ENCODE measurements at regions not wholly inside any gene's neighbourhood (a gene's known extent, or its start where the extent isn't known, plus 50 kb on each side); places are given as distances from the start of the nearest gene placed in this dataset.
"Not testable (repeated sequence)": the region's sequence is repeated elsewhere in the genome, so short reads cannot be mapped to it uniquely, and the experiment has no call there.

- DNase-seq (ENCODE audit: missing footprints) = no peak
- intact Hi-C loops (cut with DNase I) = no loop called here
- no peak for ATAC-seq
Measured at GRCh38 chr2:56834686-56835085, 650.9 kb downstream of the CCDC85A start.

GRCh38 chr2:56840009-56840408 lies 656.2 kb downstream of the CCDC85A start:
- intact Hi-C loops (cut with DNase I); DNase-seq (ENCODE audit: missing footprints); ATAC-seq: not testable (repeated sequence)

- ATAC-seq = no peak
Measured at GRCh38 chr2:56860991-56861390, 677.2 kb downstream of the CCDC85A start.

GRCh38 chr2:56871644-56872043 lies 687.9 kb downstream of the CCDC85A start:
- DNase-seq (ENCODE audit: missing footprints) (no peak), ATAC-seq (no peak)
- intact Hi-C loops (cut with DNase I) = no loop called here

More at GRCh38 chr2:56860991-56861390, 677.2 kb downstream of the CCDC85A start:
- intact Hi-C loops (cut with DNase I) = no loop called here
- no peak for DNase-seq (ENCODE audit: missing footprints)

- ATAC-seq (no peak), DNase-seq (ENCODE audit: missing footprints) (no peak)
- intact Hi-C loops (cut with DNase I) = no loop called here
Measured at GRCh38 chr2:56874717-56875116, 690.9 kb downstream of the CCDC85A start.

GRCh38 chr2:56889738-56890137 lies 705.9 kb downstream of the CCDC85A start:
- intact Hi-C loops (cut with DNase I) = no loop called here
- DNase-seq (ENCODE audit: missing footprints) = no peak
- no peak for ATAC-seq

GRCh38 chr2:56892382-56892781 lies 708.6 kb downstream of the CCDC85A start:
- intact Hi-C loops (cut with DNase I) = no loop called here
- ATAC-seq = no peak
- DNase-seq (ENCODE audit: missing footprints) = no peak

- DNase-seq (ENCODE audit: missing footprints) = no peak
- no peak for ATAC-seq
- intact Hi-C loops (cut with DNase I) = no loop called here
Measured at GRCh38 chr2:56898986-56899385, 715.2 kb downstream of the CCDC85A start.

GRCh38 chr2:56912490-56912889 lies 728.7 kb downstream of the CCDC85A start:
- intact Hi-C loops (cut with DNase I) = no loop called here
- DNase-seq (ENCODE audit: missing footprints) (no peak), ATAC-seq (no peak)

GRCh38 chr2:56918790-56919189 lies 735.0 kb downstream of the CCDC85A start:
- ATAC-seq = no peak

GRCh38 chr2:56933976-56934375 lies 750.2 kb downstream of the CCDC85A start:
- intact Hi-C loops (cut with DNase I) = no loop called here
- ATAC-seq (no peak), DNase-seq (ENCODE audit: missing footprints) (no peak)

More at GRCh38 chr2:56918790-56919189, 735.0 kb downstream of the CCDC85A start:
- intact Hi-C loops (cut with DNase I) = no loop called here
- no peak for DNase-seq (ENCODE audit: missing footprints)

GRCh38 chr2:56934866-56935265 lies 751.1 kb downstream of the CCDC85A start:
- intact Hi-C loops (cut with DNase I) = no loop called here

GRCh38 chr2:56940054-56940453 lies 756.3 kb downstream of the CCDC85A start:
- no peak for DNase-seq (ENCODE audit: missing footprints)
- intact Hi-C loops (cut with DNase I) = no loop called here
- ATAC-seq = no peak

More at GRCh38 chr2:56934866-56935265, 751.1 kb downstream of the CCDC85A start:
- no peak for ATAC-seq
- no peak for DNase-seq (ENCODE audit: missing footprints)

- intact Hi-C loops (cut with DNase I) = no loop called here
- DNase-seq (ENCODE audit: missing footprints) (no peak), ATAC-seq (no peak)
Measured at GRCh38 chr2:56952871-56953270, 769.1 kb downstream of the CCDC85A start.

- DNase-seq (ENCODE audit: missing footprints) = no peak
- ATAC-seq = no peak
- intact Hi-C loops (cut with DNase I) = no loop called here
Measured at GRCh38 chr2:56960581-56960980, 776.8 kb downstream of the CCDC85A start.

GRCh38 chr2:56962673-56963072 lies 778.9 kb downstream of the CCDC85A start:
- intact Hi-C loops (cut with DNase I) = no loop called here
- ATAC-seq (no peak), DNase-seq (ENCODE audit: missing footprints) (no peak)

- ATAC-seq = no peak
- DNase-seq (ENCODE audit: missing footprints) = no peak
- intact Hi-C loops (cut with DNase I) = no loop called here
Measured at GRCh38 chr2:56969513-56969912, 785.7 kb downstream of the CCDC85A start.

- no peak for ATAC-seq
Measured at GRCh38 chr2:56971383-56971974, 787.7 kb downstream of the CCDC85A start.

GRCh38 chr2:56981554-56981953 lies 797.8 kb downstream of the CCDC85A start:
- intact Hi-C loops (cut with DNase I) = loop anchor here (10.0 kb wide), 1 partner anchor 523 kb away; no protein-coding TSS in a partner anchor

More at GRCh38 chr2:56971383-56971974, 787.7 kb downstream of the CCDC85A start:
- intact Hi-C loops (cut with DNase I) = no loop called here
- DNase-seq (ENCODE audit: missing footprints) = no peak

GRCh38 chr2:56985609-56986008 lies 801.8 kb downstream of the CCDC85A start:
- DNase-seq (ENCODE audit: missing footprints) = no peak
- no peak for ATAC-seq
- intact Hi-C loops (cut with DNase I) = loop anchor here (10.0 kb wide), 1 partner anchor 519 kb away; no protein-coding TSS in a partner anchor

More at GRCh38 chr2:56981554-56981953, 797.8 kb downstream of the CCDC85A start:
- DNase-seq (ENCODE audit: missing footprints) (no peak), ATAC-seq (no peak)

GRCh38 chr2:57022496-57022895 lies 838.7 kb downstream of the CCDC85A start:
- intact Hi-C loops (cut with DNase I) = no loop called here
- DNase-seq (ENCODE audit: missing footprints) = no peak
- no peak for ATAC-seq
